Lower lobe of right lung (tissue), 2 donors: ENCODE measurements at regions not wholly inside any gene's neighbourhood (a gene's known extent, or its start where the extent isn't known, plus 50 kb on each side); places are given as distances from the start of the nearest gene placed in this dataset.

ENCODE experiments used
- ATAC-seq, 2 donors: fragments of 200-7000 bp; cut with Tn5 transposase; one replicate each; pipeline ENCODE4 v1.9.1; 2020 to 2022; ENCODE audit warnings: mild to moderate bottlenecking in 2 of 2, moderate library complexity in 2 of 2
- DNase-seq: peaks from one replicate; pipeline ENCODE4 v3.0.0-alpha.2; 2020
- H3K27ac ChIP-seq: fragments of 200-600 bp; one replicate; pipeline ENCODE4 v1.8.0; 2022
- H3K27me3 ChIP-seq: fragments of 200-600 bp; one replicate; pipeline ENCODE4 v1.8.0; 2022; ENCODE audit warnings: low read depth
- H3K36me3 ChIP-seq: fragments of 200-600 bp; one replicate; pipeline ENCODE4 v1.8.0; 2022; ENCODE audit warnings: mild to moderate bottlenecking
- H3K4me1 ChIP-seq: fragments of 200-600 bp; one replicate; pipeline ENCODE4 v1.8.0; 2022
- H3K4me3 ChIP-seq: fragments of 200-600 bp; one replicate; pipeline ENCODE4 v1.8.0; 2022; ENCODE audit warnings: mild to moderate bottlenecking
- H3K9me3 ChIP-seq: fragments of 200-600 bp; one replicate; pipeline ENCODE4 v1.8.0; 2022
- intact Hi-C: fragments of 100-400 bp; cut with DNase I; formaldehyde crosslinking; loops from one replicate; pipeline ENCODE4 v1.11.0; 2022
- TF ChIP-seq, protein P1 (sequence below): fragments of 200-600 bp; IDR thresholded peaks from one replicate; pipeline ENCODE4 v1.8.0; 2022; ENCODE audit warnings: antibody characterized with exemption, mild to moderate bottlenecking
- donor health status: DM: no; HTN: yes; CAD: no; lungs with severe emphysema.

DNA sequence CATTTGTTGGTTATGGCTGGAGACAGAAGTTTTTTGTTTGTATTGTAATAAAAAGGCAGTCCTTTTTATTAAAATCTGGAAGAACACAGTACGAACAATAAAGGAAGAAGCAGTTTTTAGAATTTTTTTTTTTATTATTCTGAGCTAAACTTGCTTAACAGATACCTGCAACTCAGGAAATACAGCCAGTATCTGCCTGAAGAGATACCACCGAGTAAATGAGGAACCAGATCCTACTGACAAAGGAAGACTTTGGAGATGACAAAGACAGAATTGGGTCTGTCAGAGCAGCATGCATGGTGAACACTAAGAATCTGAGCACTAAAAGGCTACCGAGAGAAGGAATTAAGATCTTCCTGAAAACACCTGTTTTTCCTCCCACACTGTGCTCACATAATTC lies 1335.9 kb upstream of the SORCS1 start:
- no peak overlapping the region for H3K27ac ChIP-seq
- H3K9me3 ChIP-seq = no peaks in the 10 kb centered on the region
- H3K36me3 ChIP-seq = no peaks in the 10 kb centered on the region
- H3K27me3 ChIP-seq = no peaks in the 10 kb centered on the region
- H3K4me1 ChIP-seq = no peaks in the 10 kb centered on the region
- TF ChIP-seq, protein P1, sequence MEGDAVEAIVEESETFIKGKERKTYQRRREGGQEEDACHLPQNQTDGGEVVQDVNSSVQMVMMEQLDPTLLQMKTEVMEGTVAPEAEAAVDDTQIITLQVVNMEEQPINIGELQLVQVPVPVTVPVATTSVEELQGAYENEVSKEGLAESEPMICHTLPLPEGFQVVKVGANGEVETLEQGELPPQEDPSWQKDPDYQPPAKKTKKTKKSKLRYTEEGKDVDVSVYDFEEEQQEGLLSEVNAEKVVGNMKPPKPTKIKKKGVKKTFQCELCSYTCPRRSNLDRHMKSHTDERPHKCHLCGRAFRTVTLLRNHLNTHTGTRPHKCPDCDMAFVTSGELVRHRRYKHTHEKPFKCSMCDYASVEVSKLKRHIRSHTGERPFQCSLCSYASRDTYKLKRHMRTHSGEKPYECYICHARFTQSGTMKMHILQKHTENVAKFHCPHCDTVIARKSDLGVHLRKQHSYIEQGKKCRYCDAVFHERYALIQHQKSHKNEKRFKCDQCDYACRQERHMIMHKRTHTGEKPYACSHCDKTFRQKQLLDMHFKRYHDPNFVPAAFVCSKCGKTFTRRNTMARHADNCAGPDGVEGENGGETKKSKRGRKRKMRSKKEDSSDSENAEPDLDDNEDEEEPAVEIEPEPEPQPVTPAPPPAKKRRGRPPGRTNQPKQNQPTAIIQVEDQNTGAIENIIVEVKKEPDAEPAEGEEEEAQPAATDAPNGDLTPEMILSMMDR = no peak
- intact Hi-C loops = no loop called here
- no peak for ATAC-seq
- no peak overlapping the region for H3K4me3 ChIP-seq
- no peak for DNase-seq

- H3K27ac ChIP-seq = no peak overlapping the region
- H3K4me1 ChIP-seq = no peaks in the 10 kb centered on the region
- intact Hi-C loops = no loop called here
- no peak for ATAC-seq
- TF ChIP-seq, protein P1 = no peak
- H3K27me3 ChIP-seq = no peaks in the 10 kb centered on the region
- no peak overlapping the region for H3K4me3 ChIP-seq
- H3K9me3 ChIP-seq = no peaks in the 10 kb centered on the region
- no peaks in the 10 kb centered on the region for H3K36me3 ChIP-seq
- no peak for DNase-seq
These were observed 1331.6 kb upstream of the SORCS1 start for GRCh38 chr10:108496106-108496505.

DNA sequence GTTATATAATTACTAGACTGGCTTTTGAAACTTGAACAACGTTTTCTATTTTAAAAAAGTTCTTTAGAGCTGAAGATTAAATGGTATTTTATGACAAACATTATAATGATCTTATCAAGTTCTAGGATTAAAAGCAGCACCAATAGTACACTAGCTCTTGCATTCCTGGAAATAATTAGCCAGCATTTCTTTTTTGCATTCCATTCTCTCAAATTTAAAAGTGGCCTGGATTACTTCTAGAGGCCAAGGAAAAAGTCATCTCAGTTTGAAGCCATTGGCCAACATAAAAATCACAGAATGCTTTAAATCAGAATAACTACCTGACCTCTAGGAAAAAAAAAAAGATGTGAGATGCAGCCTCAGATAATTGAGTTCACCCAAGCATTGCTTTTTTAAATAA lies 1326.4 kb upstream of the SORCS1 start:
- H3K4me3 ChIP-seq = no peak overlapping the region
- H3K9me3 ChIP-seq = no peaks in the 10 kb centered on the region
- DNase-seq (no peak), ATAC-seq (no peak)
- no peak overlapping the region for H3K27ac ChIP-seq
- H3K4me1 ChIP-seq = no peaks in the 10 kb centered on the region
- TF ChIP-seq, protein P1 = no peak
- H3K27me3 ChIP-seq = no peaks in the 10 kb centered on the region
- intact Hi-C loops = no loop called here
- no peaks in the 10 kb centered on the region for H3K36me3 ChIP-seq

DNA sequence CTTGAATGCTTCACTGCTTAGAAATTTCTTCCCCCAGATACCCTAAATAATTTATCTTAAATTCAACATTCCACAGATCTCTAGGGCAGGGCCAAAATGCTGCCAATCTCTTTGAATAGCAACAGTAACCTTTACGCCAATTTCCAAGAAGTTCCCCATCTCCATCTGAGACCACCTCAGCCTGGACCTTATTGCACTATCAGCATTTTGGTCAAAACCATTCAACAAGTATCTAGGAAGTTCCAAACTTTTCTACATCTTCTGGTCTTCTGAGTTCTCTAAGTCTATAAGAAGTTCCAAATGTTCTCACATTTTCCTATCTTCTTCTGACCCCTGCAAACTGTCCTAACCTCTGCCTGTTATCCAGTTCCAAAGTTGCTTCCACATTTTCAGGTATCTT lies 1306.9 kb upstream of the SORCS1 start:
- TF ChIP-seq, protein P1 = no peak

DNA sequence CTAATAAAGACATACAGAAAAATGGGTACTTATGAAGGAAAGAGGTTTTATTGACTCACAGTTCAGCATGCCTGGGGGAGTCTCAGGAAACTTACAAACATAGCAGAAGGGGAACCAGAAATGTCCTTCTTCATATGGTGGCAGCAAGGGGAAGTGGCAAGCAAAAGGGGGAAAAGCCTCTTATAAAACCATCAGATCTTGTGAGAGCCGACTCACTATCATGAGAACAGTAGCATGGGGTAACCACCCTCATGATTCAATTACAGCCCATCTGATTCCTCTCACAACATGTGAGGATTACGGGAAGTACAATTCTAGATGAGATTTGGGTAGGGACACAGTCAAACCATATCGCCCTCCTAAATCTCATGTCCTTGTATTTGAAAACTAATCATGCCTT lies 1305.4 kb upstream of the SORCS1 start:
- no peak for ATAC-seq
- intact Hi-C loops = no loop called here
- Histone ChIP-seq H3K36me3 (no peaks in the 10 kb centered on the region), H3K27me3 (peaks cover 18% of the 10 kb centered on the region), H3K4me1 (no peaks in the 10 kb centered on the region), H3K27ac (no peak overlapping the region), H3K4me3 (no peak overlapping the region), H3K9me3 (no peaks in the 10 kb centered on the region)
- TF ChIP-seq, protein P1 = no peak
- DNase-seq = no peak

More for the DNA sequence above, 1306.9 kb upstream of the SORCS1 start:
- Histone ChIP-seq H3K36me3 (no peaks in the 10 kb centered on the region), H3K4me3 (no peak overlapping the region), H3K27ac (no peak overlapping the region), H3K9me3 (no peaks in the 10 kb centered on the region), H3K4me1 (no peaks in the 10 kb centered on the region), H3K27me3 (peaks cover 11% of the 10 kb centered on the region)
- intact Hi-C loops = no loop called here
- ATAC-seq = no peak
- DNase-seq = no peak
